Naive thymus-derived CD4-positive, alpha-beta T cell (primary cell): ENCODE measurements at regions not wholly inside any gene's neighbourhood (a gene's known extent, or its start where the extent isn't known, plus 50 kb on each side); places are given as distances from the start of the nearest gene placed in this dataset.
"Not testable (repeated sequence)": the region's sequence is repeated elsewhere in the genome, so short reads cannot be mapped to it uniquely, and the experiment has no call there.

ENCODE experiments used
- ATAC-seq: fragments of 150-1000 bp; cut with Tn5 transposase; 2 replicates; pipeline ENCODE4 v1.10.0; 2021; ENCODE audit warnings: mild to moderate bottlenecking, moderate library complexity
- CTCF ChIA-PET: fragments of 350-600 bp; sonication (Branson Sonifier 250); formaldehyde crosslinking; loops from one replicate; lab custom pipeline; 2021; ENCODE audit warnings: antibody characterized with exemption; lab: Charles Lee
- POLR2A ChIA-PET: fragments of 350-600 bp; sonication (Branson Sonifier 250); formaldehyde crosslinking; loops from one replicate; lab custom pipeline; 2021; ENCODE audit warnings: antibody characterized with exemption, inconsistent platforms; lab: Charles Lee
- DNase-seq, 9 donors: peaks; one replicate each; pipeline versions ENCODE4 v3.0.0 to v3.0.0-alpha.2; 2020 to 2022; ENCODE audit warnings: mixed read lengths in 1 of 9
- H3K27ac ChIP-seq: one replicate; pipeline ENCODE4 v1.7.0; 2013; ENCODE audit warnings: mild to moderate bottlenecking, low read depth, low read length, moderate library complexity
- H3K27me3 ChIP-seq, 2 donors: one replicate each; pipeline ENCODE4 v1.7.0; 2013; ENCODE audit warnings: low read length in 2 of 2, mild to moderate bottlenecking in 2 of 2, moderate library complexity in 2 of 2; ENCODE audit not compliant: control insufficient read depth in 2 of 2, insufficient read depth in 2 of 2
- H3K36me3 ChIP-seq, 3 experiments: 1 replicate in 2 of 3; 2 replicates in 1 of 3; pipeline ENCODE4 v1.7.0; 2013; ENCODE audit warnings: low read length in 3 of 3, mild to moderate bottlenecking in 3 of 3, moderate library complexity in 1 of 3; ENCODE audit not compliant: insufficient read depth in 3 of 3, control insufficient read depth in 2 of 3
- H3K4me1 ChIP-seq, 2 donors: one replicate each; pipeline ENCODE4 v1.7.0; 2013; ENCODE audit warnings: low read length in 2 of 2, mild to moderate bottlenecking in 2 of 2, moderate library complexity in 1 of 2; ENCODE audit not compliant: control insufficient read depth in 2 of 2, insufficient read depth in 2 of 2
- H3K4me3 ChIP-seq: 2 replicates; pipeline ENCODE4 v1.7.0; 2013; ENCODE audit warnings: mild to moderate bottlenecking, low read length
- H3K9me3 ChIP-seq, 3 experiments: 1 replicate in 2 of 3; 2 replicates in 1 of 3; pipeline ENCODE4 v1.7.0; 2013; ENCODE audit warnings: low read length in 3 of 3; ENCODE audit not compliant: control insufficient read depth in 2 of 3
- H3K27ac Mint-ChIP-seq, 9 donors: one replicate each; pipeline ENCODE4 v1.8.0; 2020 to 2022; ENCODE audit warnings: mixed read lengths in 9 of 9, mild to moderate bottlenecking in 8 of 9, moderate library complexity in 5 of 9, inconsistent platforms in 2 of 9
- H3K27me3 Mint-ChIP-seq, 5 donors: one replicate each; pipeline ENCODE4 v1.8.0; 2021 to 2022; ENCODE audit warnings: mixed read lengths in 5 of 5, mild to moderate bottlenecking in 1 of 5
- H3K36me3 Mint-ChIP-seq, 5 donors: one replicate each; pipeline ENCODE4 v1.8.0; 2020 to 2022; ENCODE audit warnings: mixed read lengths in 5 of 5, mild to moderate bottlenecking in 3 of 5, inconsistent platforms in 1 of 5
- H3K4me1 Mint-ChIP-seq, 7 donors: one replicate each; pipeline ENCODE4 v1.8.0; 2020 to 2022; ENCODE audit warnings: mixed read lengths in 7 of 7, mild to moderate bottlenecking in 3 of 7, inconsistent platforms in 1 of 7
- H3K4me3 Mint-ChIP-seq, 10 donors: one replicate each; pipeline ENCODE4 v1.8.0; 2020 to 2022; ENCODE audit warnings: mild to moderate bottlenecking in 10 of 10, mixed read lengths in 10 of 10, moderate library complexity in 6 of 10, inconsistent platforms in 2 of 10
- H3K9me3 Mint-ChIP-seq, 11 donors: one replicate each; pipeline ENCODE4 v1.8.0; 2020 to 2022; ENCODE audit warnings: mixed read lengths in 11 of 11, mild to moderate bottlenecking in 4 of 11, inconsistent platforms in 1 of 11, moderate library complexity in 1 of 11
- intact Hi-C, 2 donors: fragments of 100-400 bp; cut with micrococcal nuclease; formaldehyde crosslinking; loops; one replicate each; pipeline ENCODE4 v1.15.1; 2023

- Mint-ChIP-seq H3K9me3 (peaks cover 0 to 11% (median 0%) of the 10 kb centered on the region in 11 donors), H3K4me3 (no peak overlapping the region), H3K27me3 (no peaks in the 10 kb centered on the region), H3K27ac (no peak overlapping the region), H3K4me1 (no peaks in the 10 kb centered on the region), H3K36me3 (no peaks in the 10 kb centered on the region)
- Histone ChIP-seq H3K4me1 (no peaks in the 10 kb centered on the region), H3K27me3 (no peaks in the 10 kb centered on the region), H3K27ac (no peak overlapping the region), H3K4me3 (no peak overlapping the region), H3K36me3 (no peaks in the 10 kb centered on the region), H3K9me3 (no peaks in the 10 kb centered on the region)
- ChIA-PET POLR2A (no interaction called here), CTCF (no interaction called here)
- intact Hi-C loops: no loop called here
- no peak for DNase-seq
- ATAC-seq: no peak
Observed at GRCh38 chr9:107819772-107820565, 330.4 kb upstream of the KLF4 start.

DNA sequence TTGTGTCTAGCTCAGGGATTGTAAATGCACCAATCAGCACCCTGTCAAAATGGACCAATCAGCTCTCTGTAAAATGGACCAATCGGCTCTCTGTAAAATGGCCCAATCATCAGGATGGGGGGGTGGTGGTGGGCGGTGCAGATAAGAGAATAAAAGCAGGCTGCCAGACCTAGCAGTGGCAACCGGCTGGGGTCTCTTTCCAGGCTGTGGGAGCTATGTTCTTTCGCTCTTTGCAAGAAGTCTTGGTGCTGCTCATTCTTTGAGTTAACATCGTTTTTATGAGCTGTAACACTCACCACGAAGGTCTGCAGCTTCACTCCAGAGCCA lies 328.9 kb upstream of the KLF4 start:
- H3K36me3 ChIP-seq, H3K27ac Mint-ChIP-seq, H3K4me3 ChIP-seq, intact Hi-C loops, H3K27me3 Mint-ChIP-seq, H3K36me3 Mint-ChIP-seq, POLR2A ChIA-PET, H3K4me1 ChIP-seq, H3K9me3 ChIP-seq, ATAC-seq, H3K4me3 Mint-ChIP-seq, H3K27me3 ChIP-seq, H3K27ac ChIP-seq, CTCF ChIA-PET, H3K4me1 Mint-ChIP-seq, DNase-seq: not testable (repeated sequence)
- H3K9me3 Mint-ChIP-seq: peaks cover 0 to 11% (median 0%) of the 10 kb centered on the region in 11 donors

GRCh38 chr9:107817595-107818502 lies 328.3 kb upstream of the KLF4 start:
- H3K9me3 Mint-ChIP-seq: peaks cover 0 to 11% (median under 1%) of the 10 kb centered on the region in 11 donors
- DNase-seq, H3K27ac ChIP-seq, H3K4me1 Mint-ChIP-seq, intact Hi-C loops, ATAC-seq, H3K9me3 ChIP-seq, H3K4me3 Mint-ChIP-seq, POLR2A ChIA-PET, H3K4me1 ChIP-seq, CTCF ChIA-PET, H3K27me3 Mint-ChIP-seq, H3K36me3 ChIP-seq, H3K4me3 ChIP-seq, H3K36me3 Mint-ChIP-seq, H3K27ac Mint-ChIP-seq, H3K27me3 ChIP-seq: not testable (repeated sequence)

GRCh38 chr9:107816561-107817021 lies 327.0 kb upstream of the KLF4 start:
- Histone ChIP-seq H3K4me1 (no peaks in the 10 kb centered on the region), H3K27me3 (no peaks in the 10 kb centered on the region), H3K36me3 (no peaks in the 10 kb centered on the region), H3K27ac (no peak overlapping the region), H3K9me3 (no peaks in the 10 kb centered on the region), H3K4me3 (no peak overlapping the region)
- intact Hi-C loops: no loop called here
- Mint-ChIP-seq H3K27me3 (no peaks in the 10 kb centered on the region), H3K36me3 (no peaks in the 10 kb centered on the region), H3K4me3 (no peak overlapping the region), H3K4me1 (no peaks in the 10 kb centered on the region), H3K9me3 (peaks cover 0 to 11% (median 5%) of the 10 kb centered on the region in 11 donors), H3K27ac (no peak overlapping the region)
- ChIA-PET CTCF (no interaction called here), POLR2A (no interaction called here)
- DNase-seq (no peak), ATAC-seq (no peak)

DNA sequence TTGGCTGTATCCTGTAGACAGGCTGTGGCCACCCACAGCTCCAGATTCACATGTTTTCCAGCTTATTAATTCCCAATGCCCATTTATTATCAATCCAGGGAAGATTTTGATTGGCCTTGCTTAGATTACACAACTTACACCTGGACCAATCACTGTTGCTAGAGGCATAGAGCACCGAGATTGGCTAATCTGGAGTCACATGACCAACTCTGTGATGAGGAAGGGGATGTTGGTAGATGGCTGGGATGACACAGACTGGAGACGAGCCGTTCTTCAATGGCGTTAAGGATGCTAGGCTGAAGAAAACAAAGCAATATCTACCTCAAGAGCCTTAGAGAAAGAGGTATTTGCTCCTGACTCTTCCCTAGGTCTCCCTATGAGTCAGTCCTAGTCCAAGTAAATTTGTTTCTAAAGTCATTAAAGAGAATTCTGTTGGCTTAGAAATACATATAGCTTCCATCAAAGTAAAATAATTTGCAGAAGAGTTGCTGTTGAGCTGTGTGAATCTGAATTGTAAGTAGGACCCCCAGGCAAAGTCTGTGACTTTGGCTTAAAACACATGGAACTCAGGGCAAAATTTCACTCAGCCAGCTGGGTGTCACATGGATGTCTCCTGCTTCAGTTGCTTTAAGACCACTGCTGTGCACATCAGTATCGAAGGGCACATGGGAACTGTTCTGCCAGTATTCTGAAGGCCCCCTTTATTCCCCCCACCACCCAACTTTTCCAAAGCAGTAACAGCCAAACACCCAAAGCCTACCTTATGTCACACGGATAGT lies 326.4 kb upstream of the KLF4 start:
- no peak overlapping the region for H3K27ac ChIP-seq
- peaks cover 0 to 11% (median 5%) of the 10 kb centered on the region in 11 donors for H3K9me3 Mint-ChIP-seq
- POLR2A ChIA-PET: no interaction called here
- H3K36me3 ChIP-seq: no peaks in the 10 kb centered on the region
- H3K4me3 ChIP-seq: no peak overlapping the region
- intact Hi-C loops: no loop called here
- DNase-seq (no peak), ATAC-seq (no peak)
- H3K4me3 Mint-ChIP-seq: no peak overlapping the region
- no peaks in the 10 kb centered on the region for H3K4me1 ChIP-seq
- CTCF ChIA-PET: no interaction called here
- H3K4me1 Mint-ChIP-seq: no peaks in the 10 kb centered on the region
- no peak overlapping the region for H3K27ac Mint-ChIP-seq
- H3K9me3 ChIP-seq: no peaks in the 10 kb centered on the region
- no peaks in the 10 kb centered on the region for H3K36me3 Mint-ChIP-seq
- no peaks in the 10 kb centered on the region for H3K27me3 ChIP-seq
- H3K27me3 Mint-ChIP-seq: no peaks in the 10 kb centered on the region

DNA sequence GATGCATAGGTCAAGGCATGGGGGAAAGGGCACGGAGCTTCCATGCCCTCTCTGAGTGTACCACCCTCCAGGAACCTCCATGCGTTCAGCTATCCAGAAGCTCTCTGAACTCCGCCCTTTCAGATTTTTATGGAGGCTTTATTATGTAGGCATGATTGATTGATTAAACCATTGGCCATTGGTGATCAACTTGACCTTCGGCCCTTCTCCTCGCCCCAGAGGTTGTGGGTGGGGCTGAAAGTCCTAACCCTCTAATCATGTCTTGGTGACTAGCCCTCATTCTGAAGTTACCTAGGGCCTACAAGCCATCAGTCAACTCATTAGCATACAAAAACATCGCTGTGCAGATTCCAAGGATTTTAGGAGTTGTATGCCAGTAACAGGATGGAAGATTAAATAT lies 323.7 kb upstream of the KLF4 start:
- DNase-seq (no peak), ATAC-seq (no peak)
- Mint-ChIP-seq H3K36me3 (no peaks in the 10 kb centered on the region), H3K27me3 (no peaks in the 10 kb centered on the region), H3K9me3 (peaks cover 0 to 17% (median 7%) of the 10 kb centered on the region in 11 donors), H3K4me1 (no peaks in the 10 kb centered on the region), H3K4me3 (no peak overlapping the region), H3K27ac (no peak overlapping the region)
- H3K9me3 ChIP-seq: no peaks in the 10 kb centered on the region
- no peaks in the 10 kb centered on the region for H3K4me1 ChIP-seq
- POLR2A ChIA-PET: no interaction called here
- H3K4me3 ChIP-seq: no peak overlapping the region
- CTCF ChIA-PET: no interaction called here
- intact Hi-C loops: no loop called here
- H3K36me3 ChIP-seq: no peaks in the 10 kb centered on the region
- H3K27ac ChIP-seq: no peak overlapping the region
- no peaks in the 10 kb centered on the region for H3K27me3 ChIP-seq
